ENCODE measurements at regions not wholly inside any gene's neighbourhood (a gene's known extent, or its start where the extent isn't known, plus 50 kb on each side); places are given as distances from the start of the nearest gene placed in this dataset.

- TF ChIP-seq CTCF (IDR thresholded peaks at IDR 0.05; ENCODE audit: low read depth, low read length, missing input control): no peak
- TF ChIP-seq, protein P1, sequence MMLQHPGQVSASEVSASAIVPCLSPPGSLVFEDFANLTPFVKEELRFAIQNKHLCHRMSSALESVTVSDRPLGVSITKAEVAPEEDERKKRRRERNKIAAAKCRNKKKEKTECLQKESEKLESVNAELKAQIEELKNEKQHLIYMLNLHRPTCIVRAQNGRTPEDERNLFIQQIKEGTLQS (IDR thresholded peaks at IDR 0.05): no peak
- no peak for TF ChIP-seq HNF4A (conservative IDR thresholded peaks at IDR 0.05)
- TF ChIP-seq RAD21 (IDR thresholded peaks at IDR 0.05): no peak
- no peak for TF ChIP-seq MAX (IDR thresholded peaks at IDR 0.05)
- no peak for TF ChIP-seq REST (IDR thresholded peaks at IDR 0.05)
- no peak for TF ChIP-seq JUND (IDR thresholded peaks at IDR 0.05)
Measured at GRCh38 chr14:40292664-40293063, 860.4 kb upstream of the FBXO33 start.
